SKM-1 (cell line): ENCODE measurements at regions not wholly inside any gene's neighbourhood (a gene's known extent, or its start where the extent isn't known, plus 50 kb on each side); places are given as distances from the start of the nearest gene placed in this dataset.

Experiments
- DNase-seq: peaks from one replicate; lab custom pipeline; 2025; ENCODE audit not compliant: unreplicated experiment; lab: John Stamatoyannopoulos, UW

GRCh38 chr15:62722237-62722636 is 320.3 kb upstream of the TPM1 start:
- no peak for DNase-seq

- DNase-seq: no peak
Observed at GRCh38 chr15:62726461-62726860, 316.1 kb upstream of the TPM1 start.

GRCh38 chr15:62727501-62727900 is 315.0 kb upstream of the TPM1 start:
- DNase-seq: no peak

GRCh38 chr15:62730825-62731224 is 311.7 kb upstream of the TPM1 start:
- no peak for DNase-seq

- no peak for DNase-seq
Observed at GRCh38 chr15:62732078-62732477, 310.5 kb upstream of the TPM1 start.

GRCh38 chr15:62734706-62735105 is 307.8 kb upstream of the TPM1 start:
- no peak for DNase-seq

GRCh38 chr15:62736756-62737155 is 305.8 kb upstream of the TPM1 start:
- no peak for DNase-seq

GRCh38 chr15:62737551-62737950 is 305.0 kb upstream of the TPM1 start:
- no peak for DNase-seq

GRCh38 chr15:62739082-62739481 is 303.5 kb upstream of the TPM1 start:
- no peak for DNase-seq

GRCh38 chr15:62739507-62739906 is 303.0 kb upstream of the TPM1 start:
- DNase-seq: no peak

GRCh38 chr15:62740141-62741004 is 302.2 kb upstream of the TPM1 start:
- no peak for DNase-seq

GRCh38 chr15:62741106-62741505 is 301.4 kb upstream of the TPM1 start:
- no peak for DNase-seq

GRCh38 chr15:62742409-62743171 is 300.0 kb upstream of the TPM1 start:
- peak; percentile 19 for DNase-seq

- DNase-seq: no peak
Observed at GRCh38 chr15:62745621-62746225, 296.8 kb upstream of the TPM1 start.

- no peak for DNase-seq
Observed at GRCh38 chr15:62748196-62748595, 294.4 kb upstream of the TPM1 start.

- DNase-seq: no peak
Observed at GRCh38 chr15:62749036-62749815, 293.3 kb upstream of the TPM1 start.

GRCh38 chr15:62750471-62750870 is 292.1 kb upstream of the TPM1 start:
- no peak for DNase-seq

GRCh38 chr15:62752657-62753517 is 289.7 kb upstream of the TPM1 start:
- no peak for DNase-seq

GRCh38 chr15:62753518-62754221 is 288.9 kb upstream of the TPM1 start:
- no peak for DNase-seq
